ENCODE measurements at regions not wholly inside any gene's neighbourhood (a gene's known extent, or its start where the extent isn't known, plus 50 kb on each side); places are given as distances from the start of the nearest gene placed in this dataset.

DNA sequence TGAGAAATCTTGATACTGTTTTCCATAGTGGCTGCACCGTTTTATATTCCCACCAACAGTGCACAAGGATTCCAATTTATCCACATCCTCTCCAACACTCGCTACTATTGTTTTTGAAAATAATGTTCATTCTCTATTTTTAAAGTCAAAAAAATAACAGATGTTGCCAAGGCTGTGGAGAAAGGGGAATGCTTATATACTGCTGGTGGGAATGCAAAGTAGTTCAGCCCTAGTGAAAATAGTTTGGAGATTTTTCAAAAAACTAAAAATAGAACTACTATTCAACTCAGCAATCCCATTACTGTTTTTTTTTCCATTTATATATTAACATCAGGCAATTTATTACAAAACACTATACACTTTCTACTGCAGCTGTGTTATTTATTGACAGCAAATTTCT lies 208.7 kb downstream of the CBLL2 start:
- intact Hi-C loops (cut with DNase I), result no loop called here
- Histone ChIP-seq H3K27ac (no peak overlapping the region), H3K4me3 (no peak overlapping the region), H3K4me1 (no peaks in the 10 kb centered on the region), H3K9me3 (no peaks in the 10 kb centered on the region), H3K36me3 (no peaks in the 10 kb centered on the region), H3K27me3 (no peaks in the 10 kb centered on the region)
- TF ChIP-seq, protein P1, sequence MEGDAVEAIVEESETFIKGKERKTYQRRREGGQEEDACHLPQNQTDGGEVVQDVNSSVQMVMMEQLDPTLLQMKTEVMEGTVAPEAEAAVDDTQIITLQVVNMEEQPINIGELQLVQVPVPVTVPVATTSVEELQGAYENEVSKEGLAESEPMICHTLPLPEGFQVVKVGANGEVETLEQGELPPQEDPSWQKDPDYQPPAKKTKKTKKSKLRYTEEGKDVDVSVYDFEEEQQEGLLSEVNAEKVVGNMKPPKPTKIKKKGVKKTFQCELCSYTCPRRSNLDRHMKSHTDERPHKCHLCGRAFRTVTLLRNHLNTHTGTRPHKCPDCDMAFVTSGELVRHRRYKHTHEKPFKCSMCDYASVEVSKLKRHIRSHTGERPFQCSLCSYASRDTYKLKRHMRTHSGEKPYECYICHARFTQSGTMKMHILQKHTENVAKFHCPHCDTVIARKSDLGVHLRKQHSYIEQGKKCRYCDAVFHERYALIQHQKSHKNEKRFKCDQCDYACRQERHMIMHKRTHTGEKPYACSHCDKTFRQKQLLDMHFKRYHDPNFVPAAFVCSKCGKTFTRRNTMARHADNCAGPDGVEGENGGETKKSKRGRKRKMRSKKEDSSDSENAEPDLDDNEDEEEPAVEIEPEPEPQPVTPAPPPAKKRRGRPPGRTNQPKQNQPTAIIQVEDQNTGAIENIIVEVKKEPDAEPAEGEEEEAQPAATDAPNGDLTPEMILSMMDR (IDR thresholded peaks at IDR 0.05), result no peak
- DNase-seq (no peak), ATAC-seq (no peak)

DNA sequence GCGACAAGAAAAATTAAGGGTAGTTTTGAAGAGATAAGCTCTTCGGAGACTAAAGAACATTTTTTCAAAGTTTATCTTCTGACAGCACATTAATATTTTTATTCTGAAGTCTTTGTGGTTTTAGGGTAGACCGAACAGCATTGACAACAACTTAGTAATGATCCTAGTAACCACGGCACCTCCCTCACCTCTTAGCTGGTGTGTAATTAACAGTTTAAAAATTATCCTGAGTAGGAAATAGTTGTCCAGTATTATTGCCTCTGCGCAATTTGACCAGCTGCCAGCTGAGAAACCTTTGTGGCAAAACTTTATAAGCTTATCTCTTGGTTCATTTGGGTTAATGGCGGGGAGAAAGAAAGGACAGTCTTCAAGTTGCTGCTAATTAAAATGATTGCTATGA lies 213.6 kb downstream of the CBLL2 start:
- no peak overlapping the region for H3K4me3 ChIP-seq
- H3K9me3 ChIP-seq, result no peaks in the 10 kb centered on the region
- H3K36me3 ChIP-seq, result no peaks in the 10 kb centered on the region
- H3K27me3 ChIP-seq, result no peaks in the 10 kb centered on the region
- no peak overlapping the region for H3K27ac ChIP-seq
- TF ChIP-seq, protein P1 (IDR thresholded peaks at IDR 0.05), result no peak
- no peak for DNase-seq
- ATAC-seq, result no peak
- no peaks in the 10 kb centered on the region for H3K4me1 ChIP-seq
- intact Hi-C loops (cut with DNase I), result no loop called here

DNA sequence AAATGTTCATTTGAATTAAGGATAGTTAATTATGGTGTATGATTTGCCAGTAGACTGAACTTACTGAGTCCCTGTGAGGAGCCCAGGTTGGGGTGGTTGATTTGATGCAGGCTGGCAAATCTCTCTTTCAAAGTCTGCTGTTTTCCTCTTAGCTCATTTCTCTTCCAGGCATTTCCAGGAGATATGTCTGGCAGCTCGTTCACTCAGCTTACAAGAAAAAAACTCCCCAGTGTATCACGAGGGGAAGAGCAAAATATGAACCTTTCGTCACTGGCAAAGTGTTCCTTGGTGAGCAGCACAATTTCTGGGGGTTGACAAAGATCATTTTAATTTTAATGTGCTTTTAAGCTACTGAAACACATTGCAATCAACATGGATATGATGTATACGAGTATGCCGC lies 244.2 kb downstream of the CBLL2 start:
- no peak overlapping the region for H3K27ac ChIP-seq
- H3K4me3 ChIP-seq, result no peak overlapping the region
- DNase-seq, result no peak
- no peaks in the 10 kb centered on the region for H3K9me3 ChIP-seq
- H3K4me1 ChIP-seq, result no peaks in the 10 kb centered on the region
- TF ChIP-seq, protein P1 (IDR thresholded peaks at IDR 0.05), result no peak
- no peak for ATAC-seq
- intact Hi-C loops (cut with DNase I), result no loop called here
- H3K27me3 ChIP-seq, result no peaks in the 10 kb centered on the region
- no peaks in the 10 kb centered on the region for H3K36me3 ChIP-seq

DNA sequence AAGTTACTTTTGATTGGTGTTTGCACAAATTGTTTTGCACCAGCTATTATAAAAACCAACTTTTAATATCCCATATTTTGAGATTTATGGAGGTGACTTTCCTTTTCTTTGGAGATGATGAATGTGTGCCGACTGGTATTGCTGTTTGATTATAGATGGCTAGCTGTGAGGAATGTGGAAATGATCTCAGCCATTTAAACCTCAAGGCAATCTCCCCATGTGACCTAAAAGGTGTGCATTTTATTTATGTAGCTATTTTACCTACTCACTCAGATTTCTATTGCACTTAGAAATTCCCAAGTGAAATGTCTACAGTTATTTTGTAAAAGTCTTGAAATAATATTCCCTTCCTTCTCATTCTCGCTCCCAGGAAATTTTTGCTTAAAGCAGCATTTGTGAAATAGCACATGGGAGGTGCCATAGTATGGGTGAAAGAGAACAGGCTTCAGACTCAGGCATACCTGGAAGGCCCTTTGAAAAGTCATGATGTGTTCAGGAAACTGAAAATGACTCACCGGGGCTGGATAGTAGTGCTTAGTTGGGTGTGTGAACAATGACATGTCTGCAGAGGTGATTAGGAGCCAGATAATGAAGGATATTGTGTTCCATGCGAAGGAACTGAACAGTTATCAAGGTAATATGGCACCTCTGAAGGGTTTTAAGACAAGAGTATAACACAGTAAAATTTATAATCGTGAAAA lies 247.6 kb downstream of the CBLL2 start:
- intact Hi-C loops (cut with DNase I), result no loop called here
- no peak for ATAC-seq

DNA sequence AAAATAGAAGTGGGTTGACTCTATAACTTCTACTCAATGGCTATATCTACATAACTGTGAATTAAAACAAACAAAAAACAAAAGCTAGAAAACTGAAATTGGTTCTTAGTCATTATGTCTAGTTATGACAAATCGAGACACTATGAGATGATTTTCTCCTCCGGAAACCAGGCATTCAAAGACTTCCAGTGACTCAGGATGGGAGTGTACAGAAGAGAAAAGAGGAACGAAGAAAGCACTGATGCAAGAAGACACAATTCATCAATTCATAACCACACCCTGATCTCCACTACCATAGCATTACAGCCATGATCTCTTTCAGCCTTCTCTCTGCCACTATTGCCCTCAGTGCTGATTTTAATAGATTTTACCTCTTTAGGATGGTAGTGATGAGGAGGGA lies 253.6 kb downstream of the CBLL2 start:
- Histone ChIP-seq H3K4me3 (no peak overlapping the region), H3K27me3 (no peaks in the 10 kb centered on the region), H3K36me3 (no peaks in the 10 kb centered on the region), H3K4me1 (no peaks in the 10 kb centered on the region), H3K27ac (no peak overlapping the region), H3K9me3 (no peaks in the 10 kb centered on the region)
- TF ChIP-seq, protein P1 (IDR thresholded peaks at IDR 0.05), result no peak
- no peak for DNase-seq
- intact Hi-C loops (cut with DNase I), result no loop called here
- ATAC-seq, result no peak

More for the DNA sequence above, 247.6 kb downstream of the CBLL2 start:
- H3K4me1 ChIP-seq, result no peaks in the 10 kb centered on the region
- TF ChIP-seq, protein P1 (IDR thresholded peaks at IDR 0.05), result no peak
- H3K27ac ChIP-seq, result no peak overlapping the region
- H3K9me3 ChIP-seq, result no peaks in the 10 kb centered on the region
- no peaks in the 10 kb centered on the region for H3K36me3 ChIP-seq
- no peak for DNase-seq
- no peaks in the 10 kb centered on the region for H3K27me3 ChIP-seq
- H3K4me3 ChIP-seq, result no peak overlapping the region

DNA sequence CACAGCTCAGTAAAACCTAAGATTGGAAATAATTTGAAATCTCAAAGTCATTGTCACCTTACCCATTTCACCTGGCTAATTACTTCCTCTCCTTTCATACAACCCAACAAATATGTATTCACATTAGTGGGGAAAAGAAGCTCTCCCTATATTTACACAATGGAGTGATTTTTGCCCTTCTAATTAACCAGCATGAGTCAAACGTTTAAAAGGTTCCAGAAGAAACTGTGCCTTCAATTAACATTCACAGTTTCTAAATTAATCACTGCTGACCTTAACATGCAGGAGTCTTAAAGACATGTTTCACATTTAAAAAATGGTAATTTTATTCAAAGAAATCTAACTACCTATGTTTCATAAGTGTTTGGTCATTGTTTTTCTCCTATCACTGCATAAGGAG lies 254.6 kb downstream of the CBLL2 start:
- intact Hi-C loops (cut with DNase I), result no loop called here
- TF ChIP-seq, protein P1 (IDR thresholded peaks at IDR 0.05), result no peak

More for the DNA sequence above, 254.6 kb downstream of the CBLL2 start:
- no peak for DNase-seq
- Histone ChIP-seq H3K4me3 (no peak overlapping the region), H3K27me3 (no peaks in the 10 kb centered on the region), H3K4me1 (no peaks in the 10 kb centered on the region), H3K27ac (no peak overlapping the region), H3K9me3 (no peaks in the 10 kb centered on the region), H3K36me3 (no peaks in the 10 kb centered on the region)
- ATAC-seq, result no peak

All from upper lobe of right lung (tissue), 1 donor.